ENCODE measurements at regions not wholly inside any gene's neighbourhood (a gene's known extent, or its start where the extent isn't known, plus 50 kb on each side); places are given as distances from the start of the nearest gene placed in this dataset.
"Not testable (repeated sequence)": the region's sequence is repeated elsewhere in the genome, so short reads cannot be mapped to it uniquely, and the experiment has no call there.

DNA sequence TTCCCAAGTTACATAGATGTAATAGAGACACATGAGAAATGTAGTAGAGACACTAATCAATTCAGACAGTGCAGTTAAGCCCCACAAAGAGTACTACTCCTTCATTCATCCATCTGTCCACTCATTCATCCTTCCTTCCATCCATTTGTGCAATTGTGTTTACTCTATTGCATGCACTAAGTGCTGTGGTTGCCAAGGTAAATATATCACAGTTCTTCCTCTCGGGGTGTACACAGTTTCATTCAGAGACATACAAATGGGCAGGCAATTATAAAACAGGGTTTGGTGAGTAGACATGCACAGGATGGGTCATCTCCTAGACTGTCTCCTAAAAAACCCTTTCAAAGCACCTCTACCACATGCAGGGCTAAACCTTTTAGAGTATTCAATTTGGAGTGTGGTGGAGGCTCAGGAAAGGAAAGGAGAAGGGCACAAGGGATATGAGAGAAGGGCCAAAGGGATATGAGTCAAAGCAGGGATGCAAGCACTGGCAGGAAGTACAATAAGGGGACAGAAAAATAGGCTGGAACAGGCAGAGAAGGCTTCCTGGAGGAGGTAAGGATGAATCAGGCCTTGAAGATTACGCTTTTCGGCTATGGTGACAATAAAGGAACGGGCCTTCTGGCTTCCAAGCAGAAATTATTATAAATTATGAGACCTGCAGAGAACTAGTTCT, 153.6 kb upstream of the VKORC1L1 start:
- TF ChIP-seq, protein P1, sequence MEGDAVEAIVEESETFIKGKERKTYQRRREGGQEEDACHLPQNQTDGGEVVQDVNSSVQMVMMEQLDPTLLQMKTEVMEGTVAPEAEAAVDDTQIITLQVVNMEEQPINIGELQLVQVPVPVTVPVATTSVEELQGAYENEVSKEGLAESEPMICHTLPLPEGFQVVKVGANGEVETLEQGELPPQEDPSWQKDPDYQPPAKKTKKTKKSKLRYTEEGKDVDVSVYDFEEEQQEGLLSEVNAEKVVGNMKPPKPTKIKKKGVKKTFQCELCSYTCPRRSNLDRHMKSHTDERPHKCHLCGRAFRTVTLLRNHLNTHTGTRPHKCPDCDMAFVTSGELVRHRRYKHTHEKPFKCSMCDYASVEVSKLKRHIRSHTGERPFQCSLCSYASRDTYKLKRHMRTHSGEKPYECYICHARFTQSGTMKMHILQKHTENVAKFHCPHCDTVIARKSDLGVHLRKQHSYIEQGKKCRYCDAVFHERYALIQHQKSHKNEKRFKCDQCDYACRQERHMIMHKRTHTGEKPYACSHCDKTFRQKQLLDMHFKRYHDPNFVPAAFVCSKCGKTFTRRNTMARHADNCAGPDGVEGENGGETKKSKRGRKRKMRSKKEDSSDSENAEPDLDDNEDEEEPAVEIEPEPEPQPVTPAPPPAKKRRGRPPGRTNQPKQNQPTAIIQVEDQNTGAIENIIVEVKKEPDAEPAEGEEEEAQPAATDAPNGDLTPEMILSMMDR (IDR thresholded peaks at IDR 0.05), result not testable (repeated sequence)
- not testable (repeated sequence) for TF ChIP-seq POLR2A (IDR thresholded peaks at IDR 0.05)

Measured in thyroid gland (tissue), 4 donors.